HG03025 (cell line): ENCODE measurements at regions not wholly inside any gene's neighbourhood (a gene's known extent, or its start where the extent isn't known, plus 50 kb on each side); places are given as distances from the start of the nearest gene placed in this dataset.
A peak's percentile ranks its signal among the peaks of the same experiment; 100 is the strongest.

ENCODE experiments used
- ATAC-seq: cut with Tn5 transposase; IDR thresholded peaks from one replicate; pipeline ENCODE4 v1.9.1; 2021; ENCODE audit warnings: mild to moderate bottlenecking, moderate library complexity; ENCODE audit not compliant: unreplicated experiment, low FRiP score

DNA sequence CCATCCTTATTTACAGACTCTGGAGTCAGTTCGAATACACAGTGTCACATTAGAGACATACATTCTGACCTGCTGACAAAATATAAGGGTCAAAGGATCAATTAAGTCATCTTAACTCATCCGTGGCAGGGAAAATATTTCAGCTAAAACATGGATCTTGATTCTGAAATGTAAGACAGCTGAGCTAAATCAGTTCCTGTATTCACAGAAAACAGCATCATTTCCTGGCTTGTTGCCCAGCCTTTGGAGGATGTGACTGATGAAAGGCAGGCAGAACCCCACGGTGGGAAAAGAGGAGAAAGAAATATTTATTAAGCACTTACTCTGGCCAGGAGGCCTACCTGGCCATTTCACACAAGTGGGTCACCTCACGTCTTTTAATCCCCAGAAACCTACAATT, 101.9 kb downstream of the GAS2L3 start:
- no peak for ATAC-seq

DNA sequence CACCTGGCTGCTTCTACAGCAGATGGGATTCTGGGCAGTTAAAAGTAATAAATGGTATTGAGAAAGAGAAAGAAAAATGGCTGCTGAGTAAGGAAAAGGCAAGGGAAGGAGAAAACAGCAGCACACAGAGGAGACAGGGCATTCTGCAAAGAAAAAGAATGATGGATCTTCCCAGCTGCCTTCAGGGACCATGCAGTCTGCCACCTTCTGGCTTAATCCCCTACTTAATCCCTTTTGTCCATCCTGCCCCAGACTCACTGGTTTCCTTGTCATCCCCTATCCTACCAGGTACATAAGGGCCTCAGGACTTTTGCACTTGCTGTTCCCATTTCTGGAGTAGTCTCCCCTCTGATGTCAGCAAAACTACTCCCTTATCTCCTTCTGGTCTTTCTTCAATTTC, 107.6 kb downstream of the GAS2L3 start:
- no peak for ATAC-seq

DNA sequence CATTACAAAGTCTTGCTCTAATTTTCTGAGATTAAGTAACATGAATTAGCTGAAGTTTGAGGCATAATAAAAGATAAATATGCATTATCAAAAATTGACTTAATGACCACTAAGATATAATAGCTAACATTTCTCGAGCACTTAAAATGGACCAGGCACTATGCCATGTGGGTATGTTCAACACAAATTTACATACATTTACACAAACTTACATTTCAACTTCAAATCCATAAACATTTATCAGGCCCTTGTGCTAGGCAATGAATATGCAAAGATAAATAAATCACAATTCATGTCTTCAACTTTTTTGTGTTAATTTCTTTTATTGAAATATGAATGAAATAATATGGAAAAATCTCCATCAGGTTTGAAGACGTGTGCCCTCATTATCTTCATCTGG, 108.7 kb downstream of the GAS2L3 start:
- no peak for ATAC-seq

DNA sequence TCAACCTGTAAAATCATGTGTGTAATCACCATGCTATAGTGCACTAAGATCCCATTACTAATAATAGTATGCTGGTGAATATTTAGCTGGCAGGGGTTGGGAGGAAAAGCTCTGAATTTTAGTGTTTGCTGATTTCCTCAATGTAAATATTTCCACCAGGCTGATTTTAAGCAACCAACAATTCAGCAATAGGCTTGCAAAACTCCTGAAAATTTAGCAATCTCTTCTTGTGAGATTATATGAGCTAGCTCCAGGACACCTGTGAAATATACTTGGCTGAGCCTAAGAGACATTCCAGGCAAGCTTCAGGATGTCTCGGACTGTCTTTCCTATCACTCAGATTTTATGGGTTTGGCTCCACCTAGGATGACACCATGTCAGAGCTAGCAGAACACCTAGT, 106.9 kb upstream of the ANO4 start:
- ATAC-seq, result no peak

DNA sequence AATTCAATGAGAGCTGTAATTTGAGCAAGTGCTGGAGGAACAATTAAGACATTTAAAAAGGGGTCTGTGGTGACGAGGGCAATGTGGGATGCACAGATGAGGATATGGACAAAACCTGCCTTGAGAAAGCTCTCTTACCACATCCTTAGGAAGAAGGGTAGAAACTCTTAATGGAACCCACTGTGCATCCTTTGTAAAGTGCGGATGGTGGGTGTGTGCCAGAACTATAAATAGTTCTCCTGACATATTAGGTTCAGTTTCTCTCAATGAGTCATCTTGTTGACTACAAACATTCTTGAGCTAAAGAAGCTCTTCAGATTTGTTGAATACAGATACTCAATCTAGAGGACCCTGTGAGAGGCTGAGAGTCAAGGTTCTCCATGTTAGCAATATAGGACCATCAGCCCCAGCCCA, 106.1 kb upstream of the ANO4 start:
- no peak for ATAC-seq

DNA sequence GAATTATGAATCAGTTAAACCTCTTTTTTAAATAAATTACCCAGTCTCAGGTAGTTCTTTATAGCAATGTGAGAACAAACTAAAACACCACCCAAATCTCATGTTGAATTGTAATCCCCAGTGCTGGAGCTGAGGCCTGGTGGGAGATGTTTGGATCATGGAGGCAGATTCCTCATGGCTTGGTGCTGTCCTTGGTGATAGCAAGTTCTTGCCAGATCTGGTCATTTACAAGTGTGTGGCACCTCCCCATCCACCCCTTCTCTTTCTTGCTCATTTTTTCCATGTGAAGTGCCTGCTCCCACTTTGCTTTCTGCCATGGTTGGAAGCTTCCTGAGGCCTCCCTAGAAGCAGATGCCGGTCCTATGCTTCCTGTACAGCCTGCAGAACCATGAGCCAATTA, 102.1 kb upstream of the ANO4 start:
- ATAC-seq, result no peak

DNA sequence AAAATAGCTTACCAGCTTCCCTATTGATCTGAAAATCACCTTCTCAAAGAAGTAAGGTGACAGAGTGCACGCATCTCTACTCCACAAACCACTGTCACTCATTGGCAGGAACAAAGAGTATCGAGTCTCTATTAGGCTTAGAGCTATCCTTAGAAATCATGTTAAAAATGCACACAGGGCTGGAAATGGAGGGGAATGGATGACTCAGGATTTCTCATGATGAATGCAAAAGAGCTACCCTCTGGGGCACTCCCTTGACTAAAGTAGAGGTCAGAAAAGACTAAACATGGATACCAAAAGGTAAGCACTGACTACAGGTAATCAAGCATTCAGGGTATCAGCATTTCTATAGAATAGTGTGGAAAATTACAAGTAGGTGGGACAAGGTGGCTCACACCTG, 96.1 kb upstream of the ANO4 start:
- ATAC-seq, result no peak

DNA sequence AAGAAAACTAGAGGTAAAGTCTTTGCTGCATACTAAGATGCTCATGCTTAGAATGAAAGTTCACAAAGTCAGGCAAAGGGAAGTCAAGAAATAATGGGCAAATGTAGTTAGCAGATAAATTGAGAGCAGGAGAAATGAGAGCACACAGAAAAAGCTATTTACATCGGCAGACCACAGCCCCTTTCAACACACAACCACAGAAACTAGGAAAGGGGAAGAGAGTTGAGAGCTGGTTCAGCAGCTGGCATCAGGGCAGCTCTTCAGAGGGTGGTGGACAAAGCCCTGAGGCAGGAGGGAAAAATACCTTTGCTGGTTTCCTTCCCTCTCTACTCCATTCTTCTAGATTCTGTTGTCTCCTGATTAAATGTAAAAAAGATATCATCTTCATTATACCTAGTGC, 95.4 kb upstream of the ANO4 start:
- ATAC-seq, result no peak

DNA sequence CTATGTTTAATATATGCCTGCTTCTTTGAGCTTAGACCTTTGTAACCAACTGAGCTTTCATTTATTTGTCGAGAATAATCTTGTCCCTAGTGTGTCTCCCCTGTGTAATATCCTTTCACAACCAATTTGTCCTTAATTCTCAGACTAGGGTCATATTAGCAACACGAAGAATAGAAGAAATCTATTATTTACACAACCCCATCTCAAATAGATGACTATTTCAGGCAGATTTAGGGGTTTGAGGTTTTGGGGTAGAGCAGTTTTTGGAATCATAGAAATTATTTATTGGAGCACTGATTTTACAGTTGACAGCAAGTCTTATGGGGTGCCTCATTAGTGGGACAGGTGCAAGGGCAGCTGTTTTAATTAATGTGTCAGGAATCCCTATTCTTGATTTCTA, 91.2 kb upstream of the ANO4 start:
- no peak for ATAC-seq

DNA sequence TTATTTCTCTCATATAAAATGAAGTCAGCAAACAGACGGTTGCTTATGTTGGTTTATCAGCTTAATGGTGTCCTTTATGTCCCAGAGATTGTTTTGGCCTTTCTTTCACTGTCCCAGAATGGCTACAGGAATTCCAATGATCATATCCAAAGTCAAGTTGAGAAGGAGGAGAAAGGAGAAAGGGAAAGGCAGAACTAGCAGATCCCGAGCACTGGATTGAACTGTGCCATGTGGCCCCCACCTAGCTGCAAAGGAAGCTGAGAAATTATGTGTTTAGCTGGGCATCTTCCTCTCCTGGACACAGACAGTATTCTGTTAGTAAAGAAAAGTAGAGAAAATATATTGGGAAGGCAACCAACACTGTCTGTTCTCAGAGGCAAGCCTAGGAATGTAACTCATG, 90.7 kb upstream of the ANO4 start:
- no peak for ATAC-seq

DNA sequence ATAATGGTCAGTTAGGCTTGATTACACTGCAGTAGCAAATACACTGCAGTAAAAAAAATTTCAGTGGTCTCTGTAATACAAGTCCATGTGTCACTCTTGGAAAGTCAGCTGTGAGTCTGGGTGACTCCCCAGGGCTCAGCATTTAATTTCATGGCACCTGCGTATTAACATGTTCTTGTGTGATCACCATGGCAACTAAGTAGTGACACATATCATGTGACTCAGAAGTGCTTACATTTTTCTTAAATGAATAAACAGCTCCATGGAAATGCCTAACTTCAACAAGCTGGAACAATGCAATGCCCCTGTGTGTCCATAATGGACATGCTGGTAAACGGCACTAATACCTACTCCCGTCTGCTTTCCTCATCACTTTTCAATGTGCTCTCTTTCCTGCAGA, 88.5 kb upstream of the ANO4 start:
- ATAC-seq, result no peak

DNA sequence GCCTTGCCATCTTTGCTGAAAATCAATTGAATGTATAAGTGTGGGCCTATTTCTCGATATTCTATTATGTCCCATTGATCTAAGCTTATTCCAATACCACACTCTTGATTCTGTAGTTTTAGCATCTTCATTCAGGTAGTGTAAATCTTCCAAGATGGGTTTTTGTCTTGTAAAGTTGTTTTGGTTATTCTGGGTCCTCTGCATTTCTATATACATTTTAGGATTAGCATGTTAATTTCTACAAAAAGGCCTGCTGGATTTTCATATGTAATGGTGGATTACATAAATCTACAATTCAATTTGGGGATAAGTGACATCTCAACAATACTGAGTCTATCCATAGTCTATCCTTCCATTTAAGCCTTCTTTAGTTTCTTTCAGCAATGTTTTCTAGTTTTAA, 86.0 kb upstream of the ANO4 start:
- ATAC-seq, result no peak

DNA sequence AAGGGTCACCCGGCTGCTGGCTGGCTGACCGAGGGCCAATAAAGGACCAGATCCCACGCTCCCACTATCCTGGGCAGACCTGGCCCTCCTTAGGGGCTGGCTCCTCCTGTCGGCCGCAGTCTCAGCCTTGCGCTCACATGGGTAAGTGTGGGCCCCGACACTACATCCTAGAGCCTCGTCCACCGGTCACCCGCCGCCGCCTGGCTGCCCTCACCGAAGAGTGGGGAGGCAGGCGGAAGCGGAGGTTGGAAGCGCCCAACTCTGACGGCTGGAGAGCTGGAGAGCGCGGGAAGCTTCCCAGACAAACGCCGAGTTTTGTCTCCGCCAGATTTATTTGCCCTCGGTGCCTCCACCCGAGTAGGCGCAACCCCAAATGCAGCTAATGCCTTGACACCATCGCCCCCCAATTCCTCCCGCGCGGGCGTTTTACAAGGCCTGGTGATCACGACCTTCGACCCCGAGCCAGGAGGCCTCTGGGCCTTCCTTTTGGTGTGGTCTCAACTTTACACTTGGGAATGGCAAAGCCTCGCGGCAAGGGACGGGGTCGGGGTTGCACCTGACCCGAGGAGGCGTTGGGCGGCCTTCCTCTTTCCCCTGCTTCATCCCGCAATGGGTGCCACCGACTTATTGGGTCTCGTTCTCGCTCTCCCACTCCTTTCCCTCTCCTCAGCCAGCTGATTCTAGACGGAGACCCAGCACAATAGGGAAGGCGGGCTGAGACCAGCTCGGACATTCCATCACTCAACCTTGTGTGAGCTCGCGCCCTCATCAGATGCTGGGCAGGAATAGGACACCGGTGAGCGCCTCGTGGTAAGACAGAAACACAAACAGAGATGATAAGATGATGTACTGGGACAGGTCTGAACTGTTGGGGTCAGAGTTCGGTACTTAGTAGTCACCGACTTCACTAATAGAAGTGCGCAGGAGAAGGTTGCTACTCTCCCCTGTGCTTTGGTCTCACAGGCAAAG, 78.3 kb upstream of the ANO4 start:
- no peak for ATAC-seq

DNA sequence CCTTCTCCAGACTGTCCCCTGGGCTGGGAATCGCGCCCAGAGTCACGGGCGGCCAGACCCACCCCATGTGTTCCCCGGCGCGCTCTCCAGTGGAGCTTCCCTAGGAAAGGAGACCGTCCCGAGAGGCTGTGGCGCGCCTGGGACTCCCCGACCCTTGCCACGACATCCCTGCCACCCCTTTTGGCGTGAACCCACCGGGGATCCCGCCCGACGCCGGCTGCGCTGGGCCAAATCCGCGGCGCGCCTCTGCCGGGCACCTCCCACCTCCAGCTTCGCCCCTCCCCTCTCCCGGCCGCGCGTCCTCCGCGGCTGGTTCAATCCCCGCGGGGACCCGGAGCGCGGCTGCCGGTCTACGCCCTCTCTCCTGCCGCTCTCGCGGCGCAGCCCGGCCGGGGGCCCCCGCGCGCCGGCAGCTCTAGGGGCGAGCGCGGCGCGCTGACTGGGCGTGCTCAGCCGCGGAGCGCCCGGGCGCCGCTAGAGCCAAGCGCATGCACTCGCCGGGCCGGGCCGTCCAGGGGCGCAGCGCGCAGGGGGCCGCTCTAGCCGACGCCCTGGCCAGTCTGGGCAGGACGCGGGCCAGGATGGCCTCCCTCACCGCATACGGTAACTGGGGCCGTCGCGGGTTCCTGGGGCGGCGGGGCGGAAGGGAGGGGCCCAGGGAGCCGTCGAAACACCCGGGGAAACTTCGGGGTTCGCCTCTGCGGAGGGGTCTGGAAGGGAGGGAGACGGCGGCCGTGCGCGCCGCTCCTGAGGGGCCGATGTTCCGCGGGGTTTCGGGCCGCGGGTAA, 77.4 kb upstream of the ANO4 start:
- no peak for ATAC-seq

DNA sequence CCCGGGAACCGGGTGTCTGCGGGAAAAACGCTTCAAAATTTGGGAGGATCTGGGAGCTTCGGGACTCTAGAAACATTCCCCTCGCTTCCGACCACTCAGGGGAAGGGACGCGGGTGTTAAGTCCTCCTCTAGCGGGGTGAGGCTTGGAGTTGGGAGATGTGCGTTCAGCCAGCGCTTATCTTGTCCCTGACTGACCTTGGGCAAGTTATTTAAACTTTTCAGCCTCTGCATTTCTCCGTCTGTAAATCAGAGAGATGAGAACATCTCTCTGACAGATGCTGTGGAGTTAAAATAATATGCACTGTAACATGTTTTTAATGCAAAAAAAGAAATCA, 76.9 kb upstream of the ANO4 start:
- no peak for ATAC-seq

DNA sequence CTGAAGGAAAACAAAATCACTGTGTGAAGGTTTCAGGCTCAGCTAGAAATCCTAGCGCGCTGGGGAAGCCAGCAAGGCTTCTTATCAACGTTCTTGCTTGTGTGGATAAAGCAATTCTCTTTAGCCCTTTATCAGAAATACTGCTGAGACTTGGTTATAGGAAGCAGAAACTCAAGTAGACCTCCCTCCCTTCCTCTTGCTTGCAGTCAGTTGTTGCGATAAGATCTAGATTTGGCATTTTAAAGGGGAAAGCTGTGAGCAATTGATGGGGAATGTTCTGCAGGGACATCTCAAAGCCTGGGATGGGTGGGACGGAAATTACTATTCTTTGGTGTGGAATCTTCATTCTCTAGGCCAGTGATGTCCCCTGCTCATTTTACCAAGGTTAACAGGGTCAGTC, 76.4 kb upstream of the ANO4 start:
- no peak for ATAC-seq

DNA sequence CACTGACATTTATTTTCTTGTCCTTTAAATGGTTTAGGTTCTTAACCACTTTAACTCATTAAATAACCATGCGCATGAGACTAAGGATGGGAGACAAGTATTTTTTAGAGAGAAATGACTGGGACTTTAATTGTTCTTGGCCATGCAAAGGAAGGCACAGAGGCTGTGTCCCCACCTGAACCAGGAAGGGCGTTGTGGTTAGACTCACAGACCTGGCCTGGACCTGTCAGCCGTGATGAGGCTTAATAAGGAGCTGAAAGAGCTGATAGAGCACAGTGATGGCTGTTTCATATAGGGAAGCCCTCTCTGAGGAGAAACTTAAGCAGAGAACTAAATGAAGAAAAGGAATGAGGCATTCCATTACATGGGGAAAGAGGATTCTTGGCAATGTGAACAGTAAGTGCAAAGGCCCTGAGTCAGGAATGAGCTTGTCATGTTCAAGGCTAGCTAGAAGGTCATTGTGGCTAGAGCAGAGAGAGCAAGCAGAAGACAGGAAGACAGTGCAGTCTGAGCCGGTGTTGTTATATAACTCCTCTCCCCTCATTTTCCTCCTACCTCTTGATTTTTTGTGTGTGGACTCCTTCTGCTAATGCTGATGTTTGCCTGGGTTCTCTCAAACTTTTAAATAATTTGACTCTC, 74.4 kb upstream of the ANO4 start:
- no peak for ATAC-seq

DNA sequence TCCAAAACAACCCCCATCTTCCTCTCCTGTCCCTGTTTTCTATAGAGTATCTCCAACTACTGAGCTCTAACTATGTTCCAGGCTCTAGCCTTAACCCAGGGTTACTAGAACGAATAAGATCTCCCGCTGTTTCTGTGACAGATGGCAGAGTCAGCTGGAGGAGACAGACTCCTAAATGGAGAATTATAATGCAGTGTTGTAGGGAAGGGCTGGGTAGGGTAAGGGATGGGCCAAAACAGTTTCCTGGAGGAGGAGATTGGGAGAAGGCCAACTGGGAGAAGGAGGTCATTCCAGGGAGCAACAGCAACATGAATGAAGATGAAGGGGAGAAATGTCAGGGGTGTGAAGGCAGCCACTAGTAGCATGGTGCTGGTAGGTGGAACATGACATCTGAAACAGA, 73.4 kb upstream of the ANO4 start:
- ATAC-seq, result no peak

DNA sequence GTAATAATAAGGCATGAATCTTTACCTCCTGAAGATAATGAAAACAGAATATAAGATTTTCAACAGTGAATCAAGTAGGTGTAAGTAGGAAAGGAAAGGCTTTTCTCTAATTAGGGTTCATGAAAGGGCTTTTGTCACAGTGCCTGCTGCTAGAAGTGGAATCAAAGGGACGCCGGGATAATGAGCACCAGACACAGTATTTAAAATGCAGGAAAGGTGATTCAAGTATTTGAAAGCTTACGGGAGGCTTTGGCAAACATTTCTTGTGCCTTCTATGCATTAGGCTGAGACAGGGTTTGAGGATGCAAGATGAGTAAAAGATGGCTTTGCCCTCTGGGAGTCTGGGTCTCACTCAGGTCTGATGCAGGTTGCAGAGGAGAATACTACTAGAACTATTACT, 70.5 kb upstream of the ANO4 start:
- ATAC-seq, result no peak

DNA sequence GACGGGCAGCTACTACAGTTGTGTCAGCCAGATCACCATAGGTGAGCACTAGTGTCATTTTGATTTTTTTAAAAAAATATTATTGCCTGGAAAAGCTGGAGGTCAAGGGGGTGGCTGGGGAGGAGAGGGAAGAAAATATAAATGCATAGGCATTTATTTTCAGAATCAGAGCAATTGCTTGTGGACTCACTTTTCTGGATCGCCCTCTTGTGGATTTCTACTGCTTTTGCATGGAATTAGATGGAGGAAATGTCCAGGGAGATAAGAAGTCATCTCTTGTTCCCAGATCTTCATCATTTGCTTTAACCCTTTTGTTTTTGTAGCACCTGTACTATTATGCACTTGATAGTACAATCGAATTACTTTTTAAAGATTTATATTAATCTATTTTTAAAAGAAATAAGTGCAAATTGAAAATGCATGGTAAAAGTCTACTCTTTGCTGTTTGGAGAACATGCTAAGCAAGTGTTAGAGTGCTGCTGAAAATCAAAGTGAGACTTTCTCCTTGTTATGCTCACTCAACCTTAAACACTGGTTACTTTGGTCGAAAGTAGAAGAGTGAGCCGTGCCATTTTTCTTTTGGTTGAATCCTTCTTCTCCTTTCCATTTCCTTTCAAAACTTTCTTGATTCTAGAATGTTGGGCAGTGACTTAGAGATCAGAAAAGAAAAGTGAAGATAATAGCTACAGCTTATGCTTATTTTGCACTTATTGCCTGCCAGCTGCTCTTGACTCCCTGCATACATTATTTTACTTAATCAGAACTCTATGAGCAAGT, 60.6 kb upstream of the ANO4 start:
- ATAC-seq, result peak; percentile 86

DNA sequence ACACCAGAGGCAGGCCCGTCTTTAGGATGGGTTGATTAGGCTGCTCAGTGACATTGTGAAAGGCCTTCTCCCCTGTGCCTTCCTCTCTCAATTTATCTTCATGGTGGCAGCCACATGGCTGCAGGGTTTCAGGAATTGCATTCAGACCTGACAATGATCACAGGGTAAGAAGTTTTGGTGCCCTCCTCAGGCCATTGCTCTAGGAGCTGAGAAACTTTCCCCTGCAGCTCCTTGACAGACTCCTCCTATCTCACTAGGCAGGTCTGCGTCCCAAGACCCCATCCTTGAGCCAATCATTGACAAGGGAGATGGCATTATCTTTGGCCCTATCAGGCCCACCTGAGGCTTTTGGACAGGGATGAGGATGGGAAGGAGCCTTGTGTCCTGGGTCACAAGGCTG, 57.4 kb upstream of the ANO4 start:
- no peak for ATAC-seq
